ENCODE measurements at regions not wholly inside any gene's neighbourhood (a gene's known extent, or its start where the extent isn't known, plus 50 kb on each side); places are given as distances from the start of the nearest gene placed in this dataset.
A peak's percentile ranks its signal among the peaks of the same experiment; 100 is the strongest.

DNA sequence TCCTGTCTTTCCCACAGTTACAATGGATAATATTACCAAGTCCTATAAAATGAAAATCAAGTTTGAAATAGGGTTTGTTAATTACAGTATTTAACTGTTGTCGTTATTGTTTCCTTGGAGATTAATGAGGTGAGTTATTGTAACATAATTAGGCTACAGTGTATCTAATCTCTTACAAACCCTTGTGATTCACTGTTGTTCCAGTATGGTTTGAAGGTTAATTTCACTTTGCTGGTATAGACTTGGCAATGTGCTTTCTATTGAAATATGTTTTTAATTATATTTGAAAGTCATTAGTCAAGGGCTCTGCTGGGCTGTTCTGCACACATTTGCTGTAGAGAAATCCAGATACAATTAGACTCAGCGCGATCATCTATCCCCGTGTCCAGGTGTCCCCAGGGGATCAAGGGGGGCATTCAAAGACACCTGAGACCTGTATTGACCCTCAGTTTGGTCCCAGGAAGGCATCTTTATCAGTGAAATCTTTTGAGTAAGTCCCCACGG, 624.6 kb upstream of the EEF2KMT start:
- no peak for TF ChIP-seq POLR2A (IDR thresholded peaks at IDR 0.05; ENCODE audit: extremely low read depth, insufficient read length)
- TF ChIP-seq MYC (IDR thresholded peaks at IDR 0.05; ENCODE audit: low read depth, low read length), result no peak
- TF ChIP-seq, protein P1, sequence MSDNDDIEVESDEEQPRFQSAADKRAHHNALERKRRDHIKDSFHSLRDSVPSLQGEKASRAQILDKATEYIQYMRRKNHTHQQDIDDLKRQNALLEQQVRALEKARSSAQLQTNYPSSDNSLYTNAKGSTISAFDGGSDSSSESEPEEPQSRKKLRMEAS (IDR thresholded peaks at IDR 0.05; ENCODE audit: low read depth, low read length), result no peak
- TF ChIP-seq, protein P2, sequence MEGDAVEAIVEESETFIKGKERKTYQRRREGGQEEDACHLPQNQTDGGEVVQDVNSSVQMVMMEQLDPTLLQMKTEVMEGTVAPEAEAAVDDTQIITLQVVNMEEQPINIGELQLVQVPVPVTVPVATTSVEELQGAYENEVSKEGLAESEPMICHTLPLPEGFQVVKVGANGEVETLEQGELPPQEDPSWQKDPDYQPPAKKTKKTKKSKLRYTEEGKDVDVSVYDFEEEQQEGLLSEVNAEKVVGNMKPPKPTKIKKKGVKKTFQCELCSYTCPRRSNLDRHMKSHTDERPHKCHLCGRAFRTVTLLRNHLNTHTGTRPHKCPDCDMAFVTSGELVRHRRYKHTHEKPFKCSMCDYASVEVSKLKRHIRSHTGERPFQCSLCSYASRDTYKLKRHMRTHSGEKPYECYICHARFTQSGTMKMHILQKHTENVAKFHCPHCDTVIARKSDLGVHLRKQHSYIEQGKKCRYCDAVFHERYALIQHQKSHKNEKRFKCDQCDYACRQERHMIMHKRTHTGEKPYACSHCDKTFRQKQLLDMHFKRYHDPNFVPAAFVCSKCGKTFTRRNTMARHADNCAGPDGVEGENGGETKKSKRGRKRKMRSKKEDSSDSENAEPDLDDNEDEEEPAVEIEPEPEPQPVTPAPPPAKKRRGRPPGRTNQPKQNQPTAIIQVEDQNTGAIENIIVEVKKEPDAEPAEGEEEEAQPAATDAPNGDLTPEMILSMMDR (IDR thresholded peaks at IDR 0.05; ENCODE audit: low read depth, low read length), result no peak
- DNase-seq (ENCODE audit: low read depth), result no peak
- H3K4me3 ChIP-seq (ENCODE audit: low read depth, low read length), result no peak overlapping the region

DNA sequence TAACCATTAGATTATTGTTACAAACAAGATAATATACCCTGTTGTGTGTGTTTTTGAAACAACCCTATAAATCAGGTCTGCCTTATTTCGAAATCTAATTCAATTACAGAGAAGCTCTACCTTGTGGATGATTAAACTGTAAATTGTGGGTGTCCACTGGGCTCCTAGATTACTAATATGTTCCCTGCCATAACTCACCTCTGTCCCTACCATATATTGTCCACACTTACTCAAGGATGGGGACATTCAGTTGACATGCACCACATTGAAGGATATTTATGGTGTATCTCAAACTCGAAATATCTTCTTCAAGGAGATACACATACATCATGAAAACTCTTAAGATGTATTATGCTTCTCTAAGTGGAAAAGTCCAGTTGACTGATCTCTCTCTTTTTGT, 617.6 kb upstream of the EEF2KMT start:
- TF ChIP-seq POLR2A (IDR thresholded peaks at IDR 0.05; ENCODE audit: extremely low read depth, insufficient read length), result no peak
- TF ChIP-seq, protein P1 (IDR thresholded peaks at IDR 0.05; ENCODE audit: low read depth, low read length), result no peak
- no peak for TF ChIP-seq MYC (IDR thresholded peaks at IDR 0.05; ENCODE audit: low read depth, low read length)
- TF ChIP-seq, protein P2 (IDR thresholded peaks at IDR 0.05; ENCODE audit: low read depth, low read length), result no peak
- H3K4me3 ChIP-seq (ENCODE audit: low read depth, low read length), result no peak overlapping the region
- DNase-seq (ENCODE audit: low read depth), result no peak

DNA sequence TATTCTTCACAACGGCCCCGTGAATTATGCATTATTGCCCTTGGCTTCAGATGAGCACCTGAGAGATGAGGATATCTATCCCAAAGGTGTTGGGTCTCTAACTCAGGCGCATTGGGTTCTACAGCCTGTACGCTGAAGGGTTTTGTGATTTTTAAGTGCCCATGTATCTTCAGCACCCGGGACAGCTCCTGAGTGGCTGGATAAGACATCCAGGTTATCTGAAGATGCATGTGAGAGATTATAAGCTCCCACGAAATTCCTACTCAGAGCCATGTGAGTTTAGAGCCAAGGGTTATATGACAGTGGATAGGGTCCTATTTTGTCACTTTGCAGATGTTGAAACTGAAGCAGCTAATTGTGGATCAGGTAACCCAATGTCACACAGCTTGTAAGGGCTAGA, 612.3 kb upstream of the EEF2KMT start:
- DNase-seq (ENCODE audit: low read depth), result peak; percentile 28
- TF ChIP-seq, protein P2 (IDR thresholded peaks at IDR 0.05; ENCODE audit: low read depth, low read length), result no peak
- TF ChIP-seq MYC (IDR thresholded peaks at IDR 0.05; ENCODE audit: low read depth, low read length) (no peak), POLR2A (IDR thresholded peaks at IDR 0.05; ENCODE audit: extremely low read depth, insufficient read length) (no peak)
- TF ChIP-seq, protein P1 (IDR thresholded peaks at IDR 0.05; ENCODE audit: low read depth, low read length), result no peak
- H3K4me3 ChIP-seq (ENCODE audit: low read depth, low read length), result no peak overlapping the region

DNA sequence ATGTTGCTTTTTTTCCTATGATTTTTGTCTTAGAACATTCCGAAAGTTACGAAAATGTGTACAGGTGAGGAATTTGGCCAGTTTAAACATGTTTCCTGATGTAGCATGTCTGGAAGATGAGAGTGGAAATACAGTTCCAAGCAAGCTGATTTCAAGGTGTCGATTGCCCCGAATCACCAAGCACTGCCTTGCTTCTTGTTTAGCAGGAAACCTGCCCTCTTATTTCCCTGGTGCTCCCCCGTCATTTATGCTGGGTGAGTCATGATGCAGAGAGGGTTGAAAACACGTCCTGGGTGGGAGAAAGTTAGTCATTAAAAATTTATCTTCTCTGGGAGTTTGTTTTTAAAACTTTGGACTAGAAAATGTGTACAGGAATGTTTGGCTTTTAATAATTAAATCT, 608.6 kb upstream of the EEF2KMT start:
- TF ChIP-seq MYC (IDR thresholded peaks at IDR 0.05; ENCODE audit: low read depth, low read length) (no peak), POLR2A (IDR thresholded peaks at IDR 0.05; ENCODE audit: extremely low read depth, insufficient read length) (no peak)
- TF ChIP-seq, protein P1 (IDR thresholded peaks at IDR 0.05; ENCODE audit: low read depth, low read length), result no peak
- TF ChIP-seq, protein P2 (IDR thresholded peaks at IDR 0.05; ENCODE audit: low read depth, low read length), result no peak
- no peak for DNase-seq (ENCODE audit: low read depth)
- no peak overlapping the region for H3K4me3 ChIP-seq (ENCODE audit: low read depth, low read length)

DNA sequence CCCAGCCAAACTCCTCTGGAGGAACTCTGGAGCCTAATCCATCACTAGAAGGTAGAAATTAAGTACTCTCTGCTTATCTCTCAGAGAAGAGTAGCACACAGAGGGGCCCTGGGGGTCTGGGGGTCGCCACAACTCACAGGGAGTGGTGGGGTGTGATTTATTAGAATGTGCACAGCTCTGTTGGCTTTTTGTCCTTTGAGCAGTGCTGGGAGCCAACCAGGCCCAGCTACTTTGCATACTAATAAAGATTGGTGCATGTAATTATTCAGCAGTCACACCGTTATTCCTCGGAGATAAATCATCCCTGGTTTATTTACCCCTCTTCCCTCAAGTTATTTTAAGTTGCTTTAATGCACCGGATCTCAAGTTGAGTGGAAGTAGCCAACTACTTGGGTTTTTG, 606.7 kb upstream of the EEF2KMT start:
- DNase-seq (ENCODE audit: low read depth), result no peak
- TF ChIP-seq MYC (IDR thresholded peaks at IDR 0.05; ENCODE audit: low read depth, low read length) (no peak), POLR2A (IDR thresholded peaks at IDR 0.05; ENCODE audit: extremely low read depth, insufficient read length) (no peak)
- TF ChIP-seq, protein P1 (IDR thresholded peaks at IDR 0.05; ENCODE audit: low read depth, low read length), result no peak
- TF ChIP-seq, protein P2 (IDR thresholded peaks at IDR 0.05; ENCODE audit: low read depth, low read length), result no peak
- no peak overlapping the region for H3K4me3 ChIP-seq (ENCODE audit: low read depth, low read length)
